ENCODE measurements at regions not wholly inside any gene's neighbourhood (a gene's known extent, or its start where the extent isn't known, plus 50 kb on each side); places are given as distances from the start of the nearest gene placed in this dataset.

DNA sequence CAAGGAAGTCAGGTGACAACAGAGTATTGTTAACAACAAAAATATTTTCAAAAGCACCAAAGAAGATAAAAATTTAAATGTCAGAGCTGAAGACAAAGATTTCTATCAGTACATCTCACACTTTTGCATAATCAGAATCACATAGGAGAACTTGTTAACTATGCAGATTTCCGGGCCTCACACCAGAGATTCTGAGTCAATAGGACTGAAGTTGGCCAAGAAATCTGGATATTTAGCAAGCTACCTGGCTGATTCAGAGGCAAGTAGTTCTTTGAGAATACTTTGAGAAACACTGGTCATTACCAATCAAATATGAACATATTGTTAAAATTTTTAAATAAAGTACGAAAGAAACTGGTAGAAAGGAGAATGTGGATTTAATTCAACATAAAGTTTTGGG is 80.5 kb upstream of the GLIS3 start:
- TF ChIP-seq EZH2phosphoT487 (IDR thresholded peaks at IDR 0.05; ENCODE audit: borderline replicate concordance, low read depth) (no peak), NFIC (IDR thresholded peaks at IDR 0.05; ENCODE audit: borderline replicate concordance) (no peak), POLR2AphosphoS5 (IDR thresholded peaks at IDR 0.05; ENCODE audit: low read depth, low read length) (no peak), MEF2A (IDR thresholded peaks at IDR 0.05; ENCODE audit: borderline replicate concordance, low read depth) (no peak), RAD21 (IDR thresholded peaks at IDR 0.05; ENCODE audit: low read length) (no peak)
- TF ChIP-seq, protein P1, sequence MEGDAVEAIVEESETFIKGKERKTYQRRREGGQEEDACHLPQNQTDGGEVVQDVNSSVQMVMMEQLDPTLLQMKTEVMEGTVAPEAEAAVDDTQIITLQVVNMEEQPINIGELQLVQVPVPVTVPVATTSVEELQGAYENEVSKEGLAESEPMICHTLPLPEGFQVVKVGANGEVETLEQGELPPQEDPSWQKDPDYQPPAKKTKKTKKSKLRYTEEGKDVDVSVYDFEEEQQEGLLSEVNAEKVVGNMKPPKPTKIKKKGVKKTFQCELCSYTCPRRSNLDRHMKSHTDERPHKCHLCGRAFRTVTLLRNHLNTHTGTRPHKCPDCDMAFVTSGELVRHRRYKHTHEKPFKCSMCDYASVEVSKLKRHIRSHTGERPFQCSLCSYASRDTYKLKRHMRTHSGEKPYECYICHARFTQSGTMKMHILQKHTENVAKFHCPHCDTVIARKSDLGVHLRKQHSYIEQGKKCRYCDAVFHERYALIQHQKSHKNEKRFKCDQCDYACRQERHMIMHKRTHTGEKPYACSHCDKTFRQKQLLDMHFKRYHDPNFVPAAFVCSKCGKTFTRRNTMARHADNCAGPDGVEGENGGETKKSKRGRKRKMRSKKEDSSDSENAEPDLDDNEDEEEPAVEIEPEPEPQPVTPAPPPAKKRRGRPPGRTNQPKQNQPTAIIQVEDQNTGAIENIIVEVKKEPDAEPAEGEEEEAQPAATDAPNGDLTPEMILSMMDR (IDR thresholded peaks at IDR 0.05) = no peak
- TF ChIP-seq, protein P2, sequence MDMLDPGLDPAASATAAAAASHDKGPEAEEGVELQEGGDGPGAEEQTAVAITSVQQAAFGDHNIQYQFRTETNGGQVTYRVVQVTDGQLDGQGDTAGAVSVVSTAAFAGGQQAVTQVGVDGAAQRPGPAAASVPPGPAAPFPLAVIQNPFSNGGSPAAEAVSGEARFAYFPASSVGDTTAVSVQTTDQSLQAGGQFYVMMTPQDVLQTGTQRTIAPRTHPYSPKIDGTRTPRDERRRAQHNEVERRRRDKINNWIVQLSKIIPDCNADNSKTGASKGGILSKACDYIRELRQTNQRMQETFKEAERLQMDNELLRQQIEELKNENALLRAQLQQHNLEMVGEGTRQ (IDR thresholded peaks at IDR 0.05; ENCODE audit: borderline replicate concordance, low read depth, low read length) = no peak
